ENCODE measurements at regions not wholly inside any gene's neighbourhood (a gene's known extent, or its start where the extent isn't known, plus 50 kb on each side); places are given as distances from the start of the nearest gene placed in this dataset.
"Not testable (repeated sequence)": the region's sequence is repeated elsewhere in the genome, so short reads cannot be mapped to it uniquely, and the experiment has no call there.

- CTCF ChIA-PET: interaction anchor here (0.6 kb wide), 2 partner anchors 202 to 491 kb away, joined by 3 to 4 read pairs; no protein-coding TSS in a partner anchor
- Histone ChIP-seq H3K36me3 (ENCODE audit: control insufficient read depth, insufficient read depth, low read length) (no peaks in the 10 kb centered on the region), H3K4me3 (ENCODE audit: low read depth, low read length) (peak overlapping the region; percentile 25), H3K27me3 (ENCODE audit: control insufficient read depth, insufficient read depth, low read length) (peaks cover 7% of the 10 kb centered on the region)
- POLR2A ChIA-PET: no interaction called here
- TF ChIP-seq CTCF (IDR thresholded peaks at IDR 0.05; ENCODE audit: insufficient read depth, low read depth, low read length): no peak
- DNase-seq (ENCODE audit: low read depth): no peak
These were observed 135.9 kb downstream of the ZNF92 start for GRCh38 chr7:65509368-65510186.

GRCh38 chr7:65510187-65510538, 136.5 kb downstream of the ZNF92 start:
- CTCF ChIA-PET: interaction anchor here (0.6 kb wide), 2 partner anchors 203 to 491 kb away, joined by 3 to 4 read pairs; no protein-coding TSS in a partner anchor
- H3K4me3 ChIP-seq (ENCODE audit: low read depth, low read length); H3K27me3 ChIP-seq (ENCODE audit: control insufficient read depth, insufficient read depth, low read length): not testable (repeated sequence)

GRCh38 chr7:65519751-65520150, 146.1 kb downstream of the ZNF92 start:
- CTCF ChIA-PET; POLR2A ChIA-PET; H3K27me3 ChIP-seq (ENCODE audit: control insufficient read depth, insufficient read depth, low read length); H3K4me3 ChIP-seq (ENCODE audit: low read depth, low read length); H3K36me3 ChIP-seq (ENCODE audit: control insufficient read depth, insufficient read depth, low read length); DNase-seq (ENCODE audit: low read depth): not testable (repeated sequence)

More at GRCh38 chr7:65510187-65510538, 136.5 kb downstream of the ZNF92 start:
- H3K36me3 ChIP-seq (ENCODE audit: control insufficient read depth, insufficient read depth, low read length); POLR2A ChIA-PET; DNase-seq (ENCODE audit: low read depth): not testable (repeated sequence)

- H3K27me3 ChIP-seq (ENCODE audit: control insufficient read depth, insufficient read depth, low read length); DNase-seq (ENCODE audit: low read depth); H3K4me3 ChIP-seq (ENCODE audit: low read depth, low read length); CTCF ChIA-PET; POLR2A ChIA-PET; H3K36me3 ChIP-seq (ENCODE audit: control insufficient read depth, insufficient read depth, low read length): not testable (repeated sequence)
These were observed 172.0 kb downstream of the ZNF92 start for GRCh38 chr7:65545465-65546161.

- POLR2A ChIA-PET, CTCF ChIA-PET: not testable (repeated sequence)
These were observed 176.2 kb downstream of the ZNF92 start for GRCh38 chr7:65549589-65550443.

GRCh38 chr7:65550444-65550809, 176.8 kb downstream of the ZNF92 start:
- H3K4me3 ChIP-seq (ENCODE audit: low read depth, low read length); POLR2A ChIA-PET; CTCF ChIA-PET; H3K27me3 ChIP-seq (ENCODE audit: control insufficient read depth, insufficient read depth, low read length); DNase-seq (ENCODE audit: low read depth); H3K36me3 ChIP-seq (ENCODE audit: control insufficient read depth, insufficient read depth, low read length): not testable (repeated sequence)

More at GRCh38 chr7:65549589-65550443, 176.2 kb downstream of the ZNF92 start:
- not testable (repeated sequence) for H3K4me3 ChIP-seq (ENCODE audit: low read depth, low read length); DNase-seq (ENCODE audit: low read depth); H3K27me3 ChIP-seq (ENCODE audit: control insufficient read depth, insufficient read depth, low read length); H3K36me3 ChIP-seq (ENCODE audit: control insufficient read depth, insufficient read depth, low read length)

- DNase-seq (ENCODE audit: low read depth); H3K36me3 ChIP-seq (ENCODE audit: control insufficient read depth, insufficient read depth, low read length); H3K4me3 ChIP-seq (ENCODE audit: low read depth, low read length); POLR2A ChIA-PET; CTCF ChIA-PET; H3K27me3 ChIP-seq (ENCODE audit: control insufficient read depth, insufficient read depth, low read length): not testable (repeated sequence)
These were observed 177.4 kb downstream of the ZNF92 start for GRCh38 chr7:65551042-65551441.

GRCh38 chr7:65554553-65555476, 181.2 kb downstream of the ZNF92 start:
- H3K36me3 ChIP-seq (ENCODE audit: control insufficient read depth, insufficient read depth, low read length); CTCF ChIA-PET; H3K27me3 ChIP-seq (ENCODE audit: control insufficient read depth, insufficient read depth, low read length); H3K4me3 ChIP-seq (ENCODE audit: low read depth, low read length); DNase-seq (ENCODE audit: low read depth); POLR2A ChIA-PET: not testable (repeated sequence)

- POLR2A ChIA-PET; H3K4me3 ChIP-seq (ENCODE audit: low read depth, low read length); H3K27me3 ChIP-seq (ENCODE audit: control insufficient read depth, insufficient read depth, low read length); H3K36me3 ChIP-seq (ENCODE audit: control insufficient read depth, insufficient read depth, low read length); CTCF ChIA-PET; DNase-seq (ENCODE audit: low read depth): not testable (repeated sequence)
These were observed 184.9 kb downstream of the ZNF92 start for GRCh38 chr7:65558584-65558983.

GRCh38 chr7:65561786-65562372, 188.2 kb downstream of the ZNF92 start:
- H3K4me3 ChIP-seq (ENCODE audit: low read depth, low read length); CTCF ChIA-PET; DNase-seq (ENCODE audit: low read depth); POLR2A ChIA-PET; H3K36me3 ChIP-seq (ENCODE audit: control insufficient read depth, insufficient read depth, low read length); H3K27me3 ChIP-seq (ENCODE audit: control insufficient read depth, insufficient read depth, low read length): not testable (repeated sequence)

Data from BJ (cell line).